GM10266 (cell line): ENCODE measurements at regions not wholly inside any gene's neighbourhood (a gene's known extent, or its start where the extent isn't known, plus 50 kb on each side); places are given as distances from the start of the nearest gene placed in this dataset.

Experiments used
- DNase-seq: peaks from one replicate; pipeline ENCODE4 v3.0.0; 2012; ENCODE audit errors: extremely low spot score
- CTCF ChIP-seq: IDR thresholded peaks from 2 replicates; pipeline ENCODE4 v1.5.1; 2012; ENCODE audit warnings: mild to moderate bottlenecking, low read depth; ENCODE audit not compliant: control insufficient read depth, insufficient read depth; ENCODE audit errors: missing control alignments

- no peak for TF ChIP-seq CTCF
- DNase-seq: no peak
Observed at GRCh38 chr20:22411286-22411626, 173.1 kb downstream of the FOXA2 start.

- no peak for DNase-seq
- no peak for TF ChIP-seq CTCF
Observed at GRCh38 chr20:22410556-22411130, 173.7 kb downstream of the FOXA2 start.

- no peak for DNase-seq
- TF ChIP-seq CTCF: no peak
Observed at GRCh38 chr20:22408521-22409402, 175.6 kb downstream of the FOXA2 start.

GRCh38 chr20:22407237-22408193, 176.9 kb downstream of the FOXA2 start:
- DNase-seq: no peak
- no peak for TF ChIP-seq CTCF

- TF ChIP-seq CTCF: no peak
- DNase-seq: no peak
Observed at GRCh38 chr20:22404419-22405170, 179.8 kb downstream of the FOXA2 start.

- no peak for TF ChIP-seq CTCF
- no peak for DNase-seq
Observed at GRCh38 chr20:22403632-22404361, 180.6 kb downstream of the FOXA2 start.
